Tibial nerve (tissue), 4 donors: ENCODE measurements at regions not wholly inside any gene's neighbourhood (a gene's known extent, or its start where the extent isn't known, plus 50 kb on each side); places are given as distances from the start of the nearest gene placed in this dataset.

ENCODE experiments used
- DNase-seq, 2 donors: peaks; one replicate each; pipeline ENCODE4 v3.0.0-alpha.2; 2019; ENCODE audit warnings: low spot score in 2 of 2
- H3K27ac ChIP-seq, 4 donors: fragments of 200-600 bp; sonication (generic) in 3 of 4; one replicate each; pipeline ENCODE4 v1.5.1; 2017 to 2019; ENCODE audit warnings: mild to moderate bottlenecking in 1 of 4
- H3K27me3 ChIP-seq, 2 donors: fragments of 200-600 bp; sonication (generic) in 1 of 2; one replicate each; pipeline versions ENCODE4 v1.5.1 to v1.6.0; 2017 to 2019
- H3K36me3 ChIP-seq, 3 donors: fragments of 200-600 bp; sonication (generic); one replicate each; pipeline ENCODE4 v1.5.1; 2018 to 2019
- H3K4me1 ChIP-seq, 4 donors: fragments of 200-600 bp; sonication (generic) in 3 of 4; one replicate each; pipeline ENCODE4 v1.5.1; 2017 to 2019
- H3K4me3 ChIP-seq, 4 donors: fragments of 200-600 bp; sonication (generic) in 3 of 4; one replicate each; pipeline ENCODE4 v1.5.1; 2017 to 2019; ENCODE audit warnings: mild to moderate bottlenecking in 1 of 4, moderate library complexity in 1 of 4
- H3K9me3 ChIP-seq, 4 donors: fragments of 200-600 bp; sonication (generic) in 3 of 4; one replicate each; pipeline ENCODE4 v1.5.1; 2017 to 2019
- EP300 ChIP-seq, 2 donors: sonication (generic); formaldehyde crosslinking; IDR thresholded peaks; one replicate each; pipeline ENCODE4 v1.6.1; 2017; ENCODE audit warnings: antibody characterized with exemption in 2 of 2, mild to moderate bottlenecking in 1 of 2
- POLR2A ChIP-seq, 2 donors: fragments of 450-650 bp; IDR thresholded peaks; one replicate each; pipeline ENCODE4 v1.6.1; 2017; ENCODE audit warnings: antibody characterized with exemption in 2 of 2, mild to moderate bottlenecking in 2 of 2, moderate library complexity in 2 of 2
- WGBS, 2 donors: methylation state at CpG; one replicate each; pipeline ENCODE4 v1.1.5; 2018; 5-methylcytosine and 5-hydroxymethylcytosine counted together
- TF ChIP-seq, protein P1 (sequence below), 5 experiments: fragments of 200-600 bp in 3 of 5; fragments of 450-650 bp in 2 of 5; sonication (generic) in 3 of 5; IDR thresholded peaks; one replicate each; pipeline ENCODE4 v1.5.1; 2016 to 2019; ENCODE audit warnings: antibody characterized with exemption in 5 of 5, mild to moderate bottlenecking in 3 of 5, moderate library complexity in 2 of 5

DNA sequence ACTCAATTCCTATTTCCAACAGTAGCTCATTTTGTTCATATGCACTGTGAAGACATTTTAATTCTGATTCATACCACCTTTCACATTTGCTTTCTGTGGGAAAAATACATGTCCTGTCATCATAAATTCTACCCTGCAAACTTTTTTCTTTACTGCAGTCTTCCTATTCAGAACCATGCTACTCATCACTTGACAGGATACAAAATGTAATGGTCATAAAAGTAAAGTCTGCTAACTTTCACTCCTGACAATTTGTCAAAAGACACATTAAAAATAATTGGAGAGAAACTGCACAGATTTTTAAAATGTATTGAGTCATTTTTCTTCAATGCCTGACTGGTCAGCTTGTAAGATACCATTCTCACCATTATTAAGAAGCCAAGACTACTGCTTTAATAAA lies 1817.1 kb downstream of the BRINP3 start:
- Histone ChIP-seq H3K27ac (no peak overlapping the region), H3K4me1 (no peaks in the 10 kb centered on the region), H3K27me3 (no peaks in the 10 kb centered on the region), H3K9me3 (no peaks in the 10 kb centered on the region), H3K4me3 (no peak overlapping the region), H3K36me3 (no peaks in the 10 kb centered on the region)
- TF ChIP-seq EP300 (IDR thresholded peaks at IDR 0.05) (no peak), POLR2A (IDR thresholded peaks at IDR 0.05) (no peak)
- TF ChIP-seq, protein P1, sequence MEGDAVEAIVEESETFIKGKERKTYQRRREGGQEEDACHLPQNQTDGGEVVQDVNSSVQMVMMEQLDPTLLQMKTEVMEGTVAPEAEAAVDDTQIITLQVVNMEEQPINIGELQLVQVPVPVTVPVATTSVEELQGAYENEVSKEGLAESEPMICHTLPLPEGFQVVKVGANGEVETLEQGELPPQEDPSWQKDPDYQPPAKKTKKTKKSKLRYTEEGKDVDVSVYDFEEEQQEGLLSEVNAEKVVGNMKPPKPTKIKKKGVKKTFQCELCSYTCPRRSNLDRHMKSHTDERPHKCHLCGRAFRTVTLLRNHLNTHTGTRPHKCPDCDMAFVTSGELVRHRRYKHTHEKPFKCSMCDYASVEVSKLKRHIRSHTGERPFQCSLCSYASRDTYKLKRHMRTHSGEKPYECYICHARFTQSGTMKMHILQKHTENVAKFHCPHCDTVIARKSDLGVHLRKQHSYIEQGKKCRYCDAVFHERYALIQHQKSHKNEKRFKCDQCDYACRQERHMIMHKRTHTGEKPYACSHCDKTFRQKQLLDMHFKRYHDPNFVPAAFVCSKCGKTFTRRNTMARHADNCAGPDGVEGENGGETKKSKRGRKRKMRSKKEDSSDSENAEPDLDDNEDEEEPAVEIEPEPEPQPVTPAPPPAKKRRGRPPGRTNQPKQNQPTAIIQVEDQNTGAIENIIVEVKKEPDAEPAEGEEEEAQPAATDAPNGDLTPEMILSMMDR (IDR thresholded peaks at IDR 0.05), result no peak
- no peak for DNase-seq

DNA sequence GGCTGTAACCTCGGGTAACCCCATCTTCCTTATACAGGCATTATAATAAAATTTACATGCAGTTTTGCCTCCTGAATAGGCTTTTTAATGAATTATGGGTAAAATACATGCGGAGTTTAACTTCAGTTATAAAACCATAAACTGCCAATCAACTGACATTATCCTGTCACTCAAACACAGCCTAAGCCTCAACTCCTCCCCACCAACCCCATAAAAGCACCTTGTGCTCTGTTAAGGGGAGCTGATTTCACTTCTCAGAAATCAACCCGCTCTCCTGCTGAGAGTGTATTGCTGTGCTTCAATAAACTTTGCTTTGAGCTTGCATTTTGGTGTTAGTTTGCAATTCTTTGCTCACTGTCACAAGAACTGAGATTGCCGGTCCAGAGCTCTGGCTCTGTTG lies 1812.2 kb downstream of the BRINP3 start:
- no peak overlapping the region for H3K27ac ChIP-seq
- no peaks in the 10 kb centered on the region for H3K36me3 ChIP-seq
- H3K4me3 ChIP-seq, result no peak overlapping the region
- no peak for DNase-seq
- 51 to 60% methylated on average over 4 of the region's 4 CpGs for WGBS, 2 donors
- H3K27me3 ChIP-seq, result no peaks in the 10 kb centered on the region
- H3K4me1 ChIP-seq, result no peaks in the 10 kb centered on the region
- no peaks in the 10 kb centered on the region for H3K9me3 ChIP-seq
- TF ChIP-seq POLR2A (IDR thresholded peaks at IDR 0.05), result no peak
- TF ChIP-seq, protein P1 (IDR thresholded peaks at IDR 0.05), result no peak
- TF ChIP-seq EP300 (IDR thresholded peaks at IDR 0.05), result no peak

DNA sequence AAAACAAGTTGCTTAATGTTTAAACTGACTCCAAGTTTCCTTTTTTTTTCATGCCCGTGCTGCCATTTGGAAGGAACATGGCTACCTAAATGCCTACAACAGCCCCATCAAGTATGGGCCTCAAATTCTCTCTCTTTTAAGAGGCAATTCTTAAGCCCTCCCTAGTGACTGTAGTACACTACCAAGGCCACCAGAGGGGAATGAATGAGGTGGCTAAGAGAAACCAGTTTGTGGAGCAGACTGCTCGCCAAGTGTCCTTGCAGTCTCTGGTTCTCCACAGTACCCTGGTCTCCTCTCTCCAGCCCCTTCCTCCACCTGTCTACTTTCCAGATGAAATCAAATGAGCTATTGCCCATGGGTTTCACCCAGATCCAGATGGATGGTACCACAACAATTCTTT lies 1809.6 kb downstream of the BRINP3 start:
- WGBS, 2 donors, result 95 to 96% methylated on average over 2 of the region's 2 CpGs
- Histone ChIP-seq H3K36me3 (no peaks in the 10 kb centered on the region), H3K4me1 (no peaks in the 10 kb centered on the region), H3K4me3 (no peak overlapping the region), H3K27me3 (no peaks in the 10 kb centered on the region), H3K9me3 (no peaks in the 10 kb centered on the region), H3K27ac (no peak overlapping the region)
- TF ChIP-seq POLR2A (IDR thresholded peaks at IDR 0.05), result no peak
- TF ChIP-seq, protein P1 (IDR thresholded peaks at IDR 0.05), result no peak
- no peak for TF ChIP-seq EP300 (IDR thresholded peaks at IDR 0.05)
- no peak for DNase-seq

DNA sequence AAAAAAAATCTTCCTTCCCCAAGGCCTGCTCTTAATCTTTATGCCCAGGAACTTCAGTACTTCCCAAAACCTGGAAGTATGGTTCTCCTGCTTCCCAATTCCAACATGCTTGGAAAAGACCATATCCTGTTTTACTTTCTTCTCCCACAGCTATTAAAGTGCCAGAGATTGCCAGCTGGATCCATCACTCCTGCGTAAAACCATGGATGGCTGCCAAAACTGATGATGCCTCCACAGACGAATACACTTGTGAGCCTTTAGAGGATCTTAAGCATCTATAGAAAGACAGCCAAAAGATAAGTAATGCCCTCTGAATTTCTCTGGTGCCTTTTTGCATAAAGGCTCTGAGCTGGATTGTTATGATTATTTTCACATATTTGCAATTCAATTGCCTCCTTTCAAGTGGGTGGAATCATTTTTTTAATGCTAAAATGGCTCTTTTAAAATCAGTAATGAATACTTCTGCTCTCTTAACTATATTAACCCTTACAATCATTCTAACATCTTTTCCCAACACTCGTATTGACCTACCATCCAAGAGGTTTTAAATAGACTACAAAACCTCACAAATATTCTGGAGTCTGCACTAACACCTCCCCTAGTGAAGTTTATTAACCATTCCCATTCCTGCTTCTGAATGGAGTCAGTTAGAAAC lies 1807.8 kb downstream of the BRINP3 start:
- 23 to 33% methylated on average over 3 of the region's 3 CpGs for WGBS, 2 donors
- Histone ChIP-seq H3K9me3 (no peaks in the 10 kb centered on the region), H3K27me3 (no peaks in the 10 kb centered on the region), H3K4me3 (no peak overlapping the region), H3K4me1 (no peaks in the 10 kb centered on the region), H3K27ac (no peak overlapping the region), H3K36me3 (no peaks in the 10 kb centered on the region)
- DNase-seq, result no peak
- TF ChIP-seq POLR2A (IDR thresholded peaks at IDR 0.05), result no peak

DNA sequence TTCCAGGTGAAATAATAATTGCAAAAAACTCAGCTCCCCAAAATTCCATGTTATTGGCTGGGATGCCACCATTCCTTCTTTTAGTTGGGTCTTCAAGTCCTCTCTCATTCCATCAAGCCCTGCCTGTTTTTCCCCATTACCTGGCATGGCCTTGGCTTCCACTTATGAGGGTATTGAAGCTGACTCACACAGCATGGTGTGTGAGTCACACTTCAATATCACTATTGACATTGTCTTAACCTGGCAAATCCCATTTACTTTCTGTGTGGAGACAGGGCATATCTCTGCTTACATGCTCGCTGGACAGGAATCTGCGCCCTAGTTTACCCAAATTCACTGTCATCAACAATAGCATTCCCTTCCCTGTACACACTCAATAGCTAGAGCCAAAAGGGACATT lies 1806.8 kb downstream of the BRINP3 start:
- no peaks in the 10 kb centered on the region for H3K36me3 ChIP-seq
- TF ChIP-seq, protein P1 (IDR thresholded peaks at IDR 0.05), result no peak
- TF ChIP-seq EP300 (IDR thresholded peaks at IDR 0.05), result no peak
- TF ChIP-seq POLR2A (IDR thresholded peaks at IDR 0.05), result no peak
- H3K27ac ChIP-seq, result no peak overlapping the region
- no peaks in the 10 kb centered on the region for H3K9me3 ChIP-seq
- H3K4me3 ChIP-seq, result no peak overlapping the region
- H3K27me3 ChIP-seq, result no peaks in the 10 kb centered on the region
- 96% methylated on average over 2 of the region's 2 CpGs for WGBS, 2 donors
- H3K4me1 ChIP-seq, result no peaks in the 10 kb centered on the region
- no peak for DNase-seq

DNA sequence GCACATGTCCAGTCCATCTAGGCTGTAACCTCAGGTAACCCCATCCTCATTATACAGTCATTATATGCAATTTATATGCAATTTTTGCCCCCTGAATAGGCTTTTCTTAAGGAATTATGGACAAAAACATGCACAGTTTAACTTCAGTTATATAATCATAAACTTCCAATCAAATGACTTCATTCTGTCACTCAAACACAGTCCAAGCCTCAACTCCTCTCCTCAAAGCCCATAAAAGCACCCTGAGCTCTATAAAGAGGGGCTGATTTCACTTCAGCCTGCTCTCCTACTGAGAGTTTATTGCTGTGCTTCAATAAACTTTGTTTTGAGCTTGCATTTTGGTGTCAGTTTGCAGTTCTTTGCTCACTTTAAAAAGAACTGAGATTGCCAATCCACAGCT lies 1805.5 kb downstream of the BRINP3 start:
- no peaks in the 10 kb centered on the region for H3K27me3 ChIP-seq
- H3K36me3 ChIP-seq, result no peaks in the 10 kb centered on the region
- no peak for DNase-seq
- no peak for TF ChIP-seq EP300 (IDR thresholded peaks at IDR 0.05)
- TF ChIP-seq, protein P1 (IDR thresholded peaks at IDR 0.05), result no peak
- TF ChIP-seq POLR2A (IDR thresholded peaks at IDR 0.05), result no peak
- H3K4me1 ChIP-seq, result no peaks in the 10 kb centered on the region
- H3K9me3 ChIP-seq, result no peaks in the 10 kb centered on the region
- H3K27ac ChIP-seq, result no peak overlapping the region
- H3K4me3 ChIP-seq, result no peak overlapping the region
